MM.1S (cell line): ENCODE measurements at regions not wholly inside any gene's neighbourhood (a gene's known extent, or its start where the extent isn't known, plus 50 kb on each side); places are given as distances from the start of the nearest gene placed in this dataset.

Experiments used
- DNase-seq: peaks from one replicate; pipeline ENCODE4 v3.0.0-alpha.2; 2015
- H2AFZ ChIP-seq: fragments of 300-600 bp; sonication (generic); 2 replicates; pipeline ENCODE4 v1.6.0; 2016; ENCODE audit warnings: antibody characterized with exemption, low read length
- H3F3A ChIP-seq: fragments of 300-600 bp; sonication (generic); 2 replicates; pipeline ENCODE4 v1.6.1; 2016; ENCODE audit warnings: mild to moderate bottlenecking, antibody characterized with exemption, low read length, moderate library complexity, mixed read lengths; ENCODE audit not compliant: insufficient read depth
- H3K27ac ChIP-seq: fragments of 300-600 bp; sonication (generic); 2 replicates; pipeline ENCODE4 v1.5.1; 2016; ENCODE audit warnings: mild to moderate bottlenecking, low read length
- H3K27me3 ChIP-seq: fragments of 300-600 bp; sonication (generic); replicated peaks from 2 replicates; pipeline ENCODE4 v1.6.0; 2016; ENCODE audit warnings: low read length; ENCODE audit not compliant: insufficient read depth
- H3K36me3 ChIP-seq: fragments of 300-600 bp; sonication (generic); replicated peaks from 2 replicates; pipeline ENCODE4 v1.6.1; 2016; ENCODE audit warnings: mild to moderate bottlenecking, low read length, mixed read lengths; ENCODE audit not compliant: insufficient read depth
- H3K4me1 ChIP-seq: fragments of 300-600 bp; sonication (generic); 2 replicates; pipeline ENCODE4 v1.6.1; 2016; ENCODE audit warnings: low read length, mixed read lengths
- H3K4me2 ChIP-seq: fragments of 300-600 bp; sonication (generic); 2 replicates; pipeline ENCODE4 v1.6.0; 2016; ENCODE audit warnings: low read depth, low read length
- H3K4me3 ChIP-seq: fragments of 300-600 bp; sonication (generic); 2 replicates; pipeline ENCODE4 v1.5.1; 2016; ENCODE audit warnings: low read length, mixed read lengths
- H3K79me2 ChIP-seq: fragments of 300-600 bp; sonication (generic); 2 replicates; pipeline ENCODE4 v1.6.1; 2016; ENCODE audit warnings: mixed run types, low read length, mixed read lengths
- H3K9ac ChIP-seq: fragments of 300-600 bp; sonication (generic); 2 replicates; pipeline ENCODE4 v1.6.1; 2016; ENCODE audit warnings: low read length, mixed read lengths
- H3K9me2 ChIP-seq: fragments of 300-600 bp; sonication (generic); replicated peaks from 2 replicates; pipeline ENCODE4 v1.6.1; 2016; ENCODE audit warnings: mild to moderate bottlenecking, low read length, mixed read lengths; ENCODE audit not compliant: insufficient read depth
- H3K9me3 ChIP-seq: fragments of 300-600 bp; sonication (generic); replicated peaks from 2 replicates; pipeline ENCODE4 v1.6.1; 2016; ENCODE audit warnings: mild to moderate bottlenecking, low read length, mixed read lengths; ENCODE audit not compliant: insufficient read depth
- H4K20me1 ChIP-seq: fragments of 300-600 bp; sonication (generic); 2 replicates; pipeline ENCODE4 v1.6.1; 2016; ENCODE audit warnings: mild to moderate bottlenecking, low read length, moderate library complexity, mixed read lengths; ENCODE audit not compliant: insufficient read depth
- CTCF ChIP-seq: fragments of 300-600 bp; sonication (generic); IDR thresholded peaks from 2 replicates; pipeline ENCODE4 v1.5.1; 2016; ENCODE audit warnings: antibody characterized with exemption, low read length, mixed read lengths
- EZH2 ChIP-seq: fragments of 300-600 bp; sonication (generic); optimal IDR thresholded peaks from 2 replicates; pipeline ENCODE3; 2017; ENCODE audit warnings: low read depth, mild to moderate bottlenecking, antibody characterized with exemption, low read length, mixed read lengths
- EZH2phosphoT487 ChIP-seq: fragments of 300-600 bp; sonication (generic); IDR thresholded peaks from 2 replicates; pipeline ENCODE4 v1.6.1; 2018; ENCODE audit warnings: antibody characterized with exemption, low read length

DNA sequence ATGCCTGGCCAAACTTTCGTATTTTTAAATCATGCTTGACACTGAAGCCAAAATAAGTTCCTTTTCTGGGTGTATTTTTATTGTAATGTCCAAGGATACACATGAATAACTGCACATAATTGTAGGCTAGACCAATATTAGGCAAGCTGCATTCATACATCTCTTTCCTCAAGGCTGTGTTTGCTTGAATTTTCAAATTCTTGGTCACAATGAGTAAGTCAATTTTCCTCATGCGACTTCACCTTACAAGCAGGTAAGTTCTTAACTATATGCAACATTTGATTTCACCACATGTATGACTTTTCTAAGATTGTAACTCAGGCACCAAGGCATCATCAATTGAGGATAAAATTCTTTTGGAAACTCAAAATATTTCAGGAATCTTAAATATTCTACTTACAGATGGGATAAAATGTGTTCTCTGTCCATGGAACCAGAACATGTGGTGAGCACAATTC is 112.4 kb upstream of the ZNF217 start:
- Histone ChIP-seq H3K4me3 (no peak overlapping the region), H3K79me2 (no peaks in the 10 kb centered on the region), H2AFZ (no peak overlapping the region), H3K27ac (no peak overlapping the region), H4K20me1 (no peaks in the 10 kb centered on the region), H3F3A (peaks cover 14% of the 10 kb centered on the region), H3K4me2 (no peak overlapping the region), H3K36me3 (no peaks in the 10 kb centered on the region), H3K4me1 (peaks cover 24% of the 10 kb centered on the region), H3K9me3 (no peaks in the 10 kb centered on the region), H3K9me2 (no peaks in the 10 kb centered on the region), H3K9ac (no peak overlapping the region), H3K27me3 (no peaks in the 10 kb centered on the region)
- TF ChIP-seq EZH2 (no peak), CTCF (no peak), EZH2phosphoT487 (no peak)
- no peak for DNase-seq

- Histone ChIP-seq H3K4me2 (no peak overlapping the region), H2AFZ (no peak overlapping the region), H3K36me3 (no peaks in the 10 kb centered on the region), H3K4me3 (no peak overlapping the region), H3K9me3 (no peaks in the 10 kb centered on the region), H3K27ac (no peak overlapping the region), H3K9ac (no peak overlapping the region), H3F3A (peaks cover 5% of the 10 kb centered on the region), H3K4me1 (peaks cover 16% of the 10 kb centered on the region), H3K79me2 (no peaks in the 10 kb centered on the region), H3K27me3 (no peaks in the 10 kb centered on the region), H4K20me1 (no peaks in the 10 kb centered on the region), H3K9me2 (no peaks in the 10 kb centered on the region)
- TF ChIP-seq EZH2 (no peak), EZH2phosphoT487 (no peak), CTCF (no peak)
- DNase-seq: no peak
These were observed 109.0 kb upstream of the ZNF217 start for GRCh38 chr20:53702617-53703016.

GRCh38 chr20:53699906-53700305 is 106.3 kb upstream of the ZNF217 start:
- Histone ChIP-seq H3K27ac (no peak overlapping the region), H3K9me3 (no peaks in the 10 kb centered on the region), H3K4me3 (no peak overlapping the region), H3K36me3 (no peaks in the 10 kb centered on the region), H3K4me1 (no peaks in the 10 kb centered on the region), H2AFZ (no peak overlapping the region), H4K20me1 (no peaks in the 10 kb centered on the region), H3K9me2 (no peaks in the 10 kb centered on the region), H3F3A (no peaks in the 10 kb centered on the region), H3K4me2 (no peak overlapping the region), H3K27me3 (no peaks in the 10 kb centered on the region), H3K79me2 (no peaks in the 10 kb centered on the region), H3K9ac (no peak overlapping the region)
- DNase-seq: no peak
- TF ChIP-seq CTCF: no peak
- no peak for TF ChIP-seq EZH2phosphoT487
- no peak for TF ChIP-seq EZH2
